HCT116 (cell line): ENCODE measurements at regions not wholly inside any gene's neighbourhood (a gene's known extent, or its start where the extent isn't known, plus 50 kb on each side); places are given as distances from the start of the nearest gene placed in this dataset.

Source experiments
- ATAC-seq: fragments of 200-7000 bp; cut with Tn5 transposase; 2 replicates; pipeline ENCODE4 v1.9.1; 2020; ENCODE audit warnings: mild to moderate bottlenecking, moderate library complexity
- BruUV-seq: library from RNA; stranded (reverse); fragments of 400-500 nt; replicated peaks from 2 replicates; lab custom pipeline; 2021; lab: Mats Ljungman, UMichigan
- CTCF ChIA-PET: fragments of 300-600 bp; sonication (Branson Sonifier 250); formaldehyde crosslinking; loops from one replicate; lab custom pipeline; 2021; ENCODE audit warnings: antibody characterized with exemption; lab: Charles Lee
- POLR2A ChIA-PET: fragments of 300-600, 350-600 bp; sonication (Branson Sonifier 250); formaldehyde crosslinking; loops from one replicate; lab custom pipeline; 2021; ENCODE audit warnings: antibody characterized with exemption; lab: Charles Lee
- RAD21 ChIA-PET, 2 experiments: fragments of 300-600 bp; sonication (Branson Sonifier 250); formaldehyde crosslinking; loops; one replicate each; lab custom pipeline; 2023; ENCODE audit warnings: low total read pairs in 2 of 2; ENCODE audit not compliant: uncharacterized antibody in 2 of 2, unreplicated experiment in 2 of 2, low non-redundant PET in 1 of 2; lab: Charles Lee
- DNase-seq: peaks from one replicate; pipeline ENCODE4 v3.0.0-alpha.2; 2010; ENCODE audit warnings: low read depth, low spot score
- H2AFZ ChIP-seq: fragments of 200-600 bp; shearing (Covaris generic), sonication (generic); 2 replicates; pipeline ENCODE4 v1.6.1; 2017; ENCODE audit warnings: low read depth, mixed run types, mixed read lengths, antibody characterized with exemption, low read length; ENCODE audit not compliant: poor library complexity, severe bottlenecking
- H3K27ac ChIP-seq: 2 replicates; pipeline ENCODE4 v1.5.1; 2012; ENCODE audit warnings: low read depth, low read length
- H3K27me3 ChIP-seq: fragments of 200-600 bp; sonication (generic); 2 replicates; pipeline ENCODE4 v1.6.1; 2016; ENCODE audit warnings: mixed run types, low read length, mixed read lengths; ENCODE audit not compliant: insufficient read depth
- H3K36me3 ChIP-seq, 2 experiments: fragments of 200-500 bp in 1 of 2; fragments of 200-600 bp in 1 of 2; sonication (Bioruptor generic) in 1 of 2; sonication (generic) in 1 of 2; 2 replicates each; pipeline versions ENCODE4 v1.5.1 to v1.6.1; 2014 to 2016; ENCODE audit warnings: low read length in 2 of 2, inconsistent platforms in 1 of 2, mixed read lengths in 1 of 2, mixed run types in 1 of 2; ENCODE audit not compliant: insufficient read depth in 2 of 2, control insufficient read depth in 1 of 2
- H3K4me1 ChIP-seq, 2 experiments: fragments of 200-600 bp in 1 of 2; sonication (generic) in 1 of 2; 2 replicates each; pipeline versions ENCODE4 v1.5.1 to v1.6.1; 2012 to 2017; ENCODE audit warnings: low read length in 2 of 2, inconsistent platforms in 1 of 2, mild to moderate bottlenecking in 1 of 2, mixed read lengths in 1 of 2, mixed run types in 1 of 2, moderate library complexity in 1 of 2; ENCODE audit not compliant: insufficient read depth in 2 of 2, control insufficient read depth in 1 of 2
- H3K4me2 ChIP-seq: fragments of 200-600 bp; sonication (generic); 2 replicates; pipeline ENCODE4 v1.6.1; 2017; ENCODE audit warnings: mixed run types, low read length, mixed read lengths
- H3K4me3 ChIP-seq, 2 experiments: fragments of 200-600 bp in 1 of 2; sonication (generic) in 1 of 2; replicated peaks in 1 of 2; 2 replicates each; pipeline ENCODE4 v1.5.1; 2011 to 2016; ENCODE audit warnings: low read length in 2 of 2, control low read depth in 1 of 2, low read depth in 1 of 2, mild to moderate bottlenecking in 1 of 2, mixed read lengths in 1 of 2, mixed run types in 1 of 2
- H3K79me2 ChIP-seq: fragments of 200-600 bp; sonication (generic); 2 replicates; pipeline ENCODE4 v1.6.1; 2017; ENCODE audit warnings: mild to moderate bottlenecking, mixed run types, low read length, moderate library complexity, mixed read lengths; ENCODE audit not compliant: insufficient read depth
- H3K9ac ChIP-seq: fragments of 200-600 bp; sonication (generic); 2 replicates; pipeline ENCODE4 v1.6.1; 2016; ENCODE audit warnings: low read length, mixed read lengths
- H3K9me2 ChIP-seq: fragments of 200-600 bp; sonication (generic), shearing (Covaris generic); 2 replicates; pipeline ENCODE4 v1.6.1; 2017; ENCODE audit warnings: mixed run types, mild to moderate bottlenecking, moderate library complexity; ENCODE audit not compliant: insufficient read depth
- H3K9me3 ChIP-seq, 2 experiments: fragments of 200-500 bp in 1 of 2; fragments of 200-600 bp in 1 of 2; sonication (Bioruptor generic) in 1 of 2; sonication (generic) in 1 of 2; 2 replicates each; pipeline ENCODE4 v1.6.1; 2014 to 2017; ENCODE audit warnings: low read length in 2 of 2, mixed read lengths in 2 of 2, inconsistent platforms in 1 of 2, low read depth in 1 of 2, mild to moderate bottlenecking in 1 of 2, mixed run types in 1 of 2, moderate library complexity in 1 of 2; ENCODE audit not compliant: control insufficient read depth in 1 of 2, insufficient read depth in 1 of 2
- H4K20me1 ChIP-seq: fragments of 200-600 bp; sonication (generic), shearing (Covaris generic); 2 replicates; pipeline ENCODE4 v1.6.1; 2017; ENCODE audit warnings: mixed run types, mild to moderate bottlenecking, moderate library complexity; ENCODE audit not compliant: insufficient read depth
- CBX3 ChIP-seq: IDR thresholded peaks from 2 replicates; pipeline ENCODE4 v1.6.1; 2012; ENCODE audit warnings: low read depth
- FOSL1 ChIP-seq: IDR thresholded peaks from 2 replicates; pipeline ENCODE4 v1.6.1; 2012; ENCODE audit warnings: low read depth
- MAX ChIP-seq: IDR thresholded peaks from 2 replicates; pipeline ENCODE4 v1.6.1; 2012
- SRF ChIP-seq: IDR thresholded peaks from 2 replicates; pipeline ENCODE4 v1.6.1; 2012; ENCODE audit warnings: low read depth
- YY1 ChIP-seq: IDR thresholded peaks from 2 replicates; pipeline ENCODE4 v1.6.1; 2011; ENCODE audit warnings: low read length, low read depth, moderate library complexity, mild to moderate bottlenecking; ENCODE audit not compliant: insufficient replicate concordance; ENCODE audit errors: extremely low read depth
- intact Hi-C: fragments of 100-400 bp; cut with micrococcal nuclease; formaldehyde crosslinking; loops from 2 replicates; pipeline ENCODE4 v1.10.0; 2022
- TF ChIP-seq, protein P1 (sequence below): IDR thresholded peaks from 2 replicates; pipeline ENCODE4 v1.6.1; 2012; ENCODE audit warnings: low read depth

DNA sequence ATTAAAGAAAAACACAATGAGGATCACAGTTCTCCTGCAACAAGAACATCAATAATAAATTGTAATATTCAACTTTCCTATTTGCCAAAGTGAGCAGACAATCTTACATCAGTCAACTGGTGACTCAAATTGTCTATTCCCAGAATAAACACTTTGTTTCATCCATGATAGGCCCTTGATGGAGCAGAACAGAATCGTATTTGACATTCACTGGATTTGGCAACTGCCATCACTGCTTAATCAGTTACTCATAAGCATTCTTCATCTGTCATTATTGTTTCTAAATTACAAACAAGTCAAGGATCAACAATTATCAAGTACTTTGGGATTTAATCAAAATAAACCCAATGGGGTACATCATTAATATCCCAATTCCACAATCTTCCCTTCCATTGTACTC lies 398.4 kb downstream of the GABRG2 start (continued):
- TF ChIP-seq, protein P1, sequence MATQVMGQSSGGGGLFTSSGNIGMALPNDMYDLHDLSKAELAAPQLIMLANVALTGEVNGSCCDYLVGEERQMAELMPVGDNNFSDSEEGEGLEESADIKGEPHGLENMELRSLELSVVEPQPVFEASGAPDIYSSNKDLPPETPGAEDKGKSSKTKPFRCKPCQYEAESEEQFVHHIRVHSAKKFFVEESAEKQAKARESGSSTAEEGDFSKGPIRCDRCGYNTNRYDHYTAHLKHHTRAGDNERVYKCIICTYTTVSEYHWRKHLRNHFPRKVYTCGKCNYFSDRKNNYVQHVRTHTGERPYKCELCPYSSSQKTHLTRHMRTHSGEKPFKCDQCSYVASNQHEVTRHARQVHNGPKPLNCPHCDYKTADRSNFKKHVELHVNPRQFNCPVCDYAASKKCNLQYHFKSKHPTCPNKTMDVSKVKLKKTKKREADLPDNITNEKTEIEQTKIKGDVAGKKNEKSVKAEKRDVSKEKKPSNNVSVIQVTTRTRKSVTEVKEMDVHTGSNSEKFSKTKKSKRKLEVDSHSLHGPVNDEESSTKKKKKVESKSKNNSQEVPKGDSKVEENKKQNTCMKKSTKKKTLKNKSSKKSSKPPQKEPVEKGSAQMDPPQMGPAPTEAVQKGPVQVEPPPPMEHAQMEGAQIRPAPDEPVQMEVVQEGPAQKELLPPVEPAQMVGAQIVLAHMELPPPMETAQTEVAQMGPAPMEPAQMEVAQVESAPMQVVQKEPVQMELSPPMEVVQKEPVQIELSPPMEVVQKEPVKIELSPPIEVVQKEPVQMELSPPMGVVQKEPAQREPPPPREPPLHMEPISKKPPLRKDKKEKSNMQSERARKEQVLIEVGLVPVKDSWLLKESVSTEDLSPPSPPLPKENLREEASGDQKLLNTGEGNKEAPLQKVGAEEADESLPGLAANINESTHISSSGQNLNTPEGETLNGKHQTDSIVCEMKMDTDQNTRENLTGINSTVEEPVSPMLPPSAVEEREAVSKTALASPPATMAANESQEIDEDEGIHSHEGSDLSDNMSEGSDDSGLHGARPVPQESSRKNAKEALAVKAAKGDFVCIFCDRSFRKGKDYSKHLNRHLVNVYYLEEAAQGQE: no peak

DNA sequence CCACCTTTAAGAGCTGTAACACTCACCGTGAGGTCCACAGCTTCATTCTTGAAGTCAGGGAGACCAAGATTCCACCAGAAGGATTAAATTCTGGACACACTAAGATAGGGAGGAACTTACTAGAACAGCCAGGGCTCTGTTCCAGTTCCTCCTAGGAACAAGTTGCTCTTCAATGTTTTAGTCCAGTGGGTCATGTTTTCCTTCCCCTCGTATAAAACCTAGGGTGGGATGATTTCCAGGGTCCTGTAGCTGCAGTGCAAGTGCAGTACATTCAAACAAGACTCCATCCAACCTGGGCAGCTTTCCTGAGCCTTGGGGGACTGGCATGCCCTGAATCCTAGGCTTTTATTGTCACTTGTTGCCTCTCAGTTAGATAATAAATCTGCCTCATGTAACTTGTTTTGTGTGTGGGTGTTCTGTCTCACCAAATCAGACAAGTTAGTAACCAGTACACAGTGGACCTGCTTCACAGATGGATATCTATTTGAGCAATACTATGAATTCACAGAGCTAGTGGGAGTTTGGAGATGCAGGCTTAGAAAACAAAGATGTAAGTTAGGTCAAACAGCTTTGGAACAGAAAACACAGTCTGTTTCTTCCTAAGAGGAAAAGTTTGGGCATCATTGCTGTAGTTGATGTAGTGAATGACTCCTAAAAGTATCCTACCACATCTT lies 405.6 kb downstream of the GABRG2 start:
- Histone ChIP-seq H4K20me1 (no peaks in the 10 kb centered on the region), H3K36me3 (no peaks in the 10 kb centered on the region), H3K27ac (no peak overlapping the region), H3K4me2 (no peak overlapping the region), H3K4me3 (no peak overlapping the region), H3K27me3 (no peaks in the 10 kb centered on the region), H3K9me3 (peaks cover 0 to 20% of the 10 kb centered on the region in 2 experiments; a peak in 1 of 4 replicates), H3K4me1 (no peaks in the 10 kb centered on the region), H3K9me2 (no peaks in the 10 kb centered on the region), H3K79me2 (no peaks in the 10 kb centered on the region), H2AFZ (no peak overlapping the region), H3K9ac (no peak overlapping the region)
- intact Hi-C loops: no loop called here
- POLR2A ChIA-PET: no interaction called here
- BruUV-seq: no TSS peak
- DNase-seq: no peak
- ATAC-seq: no peak
- CTCF ChIA-PET: no interaction called here
- RAD21 ChIA-PET: no interaction called here
- no peak for TF ChIP-seq CBX3

DNA sequence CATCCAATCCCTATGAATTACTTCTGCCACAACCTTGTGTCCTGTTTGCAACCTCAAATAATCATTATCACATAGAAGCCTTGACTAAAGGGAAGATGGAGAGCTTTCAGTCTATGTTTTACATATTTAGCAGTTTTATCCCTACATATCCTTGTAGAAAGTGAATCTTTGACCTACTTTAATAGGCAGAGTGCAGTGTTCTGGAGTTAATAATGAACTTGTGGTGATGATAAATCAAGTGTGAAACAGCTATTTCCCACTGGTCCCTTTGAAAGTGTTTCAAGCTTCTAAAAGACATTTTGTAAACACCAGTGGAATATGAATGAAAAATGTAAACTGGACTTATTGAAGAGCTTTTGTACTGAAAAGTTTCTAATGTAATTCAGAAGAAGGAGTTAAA lies 406.7 kb downstream of the GABRG2 start:
- CTCF ChIA-PET: no interaction called here
- no TSS peak for BruUV-seq
- Histone ChIP-seq H4K20me1 (no peaks in the 10 kb centered on the region), H3K27me3 (no peaks in the 10 kb centered on the region), H3K4me3 (no peak overlapping the region), H3K9me2 (no peaks in the 10 kb centered on the region), H3K9ac (no peak overlapping the region), H3K9me3 (peaks cover 0 to 14% of the 10 kb centered on the region in 2 experiments; a peak in 1 of 4 replicates), H3K36me3 (no peaks in the 10 kb centered on the region), H2AFZ (no peak overlapping the region), H3K27ac (no peak overlapping the region), H3K4me1 (no peaks in the 10 kb centered on the region), H3K79me2 (no peaks in the 10 kb centered on the region), H3K4me2 (no peak overlapping the region)
- intact Hi-C loops: no loop called here
- RAD21 ChIA-PET: no interaction called here
- TF ChIP-seq FOSL1 (no peak), SRF (no peak), MAX (no peak), YY1 (no peak)
- DNase-seq (no peak), ATAC-seq (no peak)
- POLR2A ChIA-PET: no interaction called here
